Transverse colon (tissue), 4 donors: ENCODE measurements at regions not wholly inside any gene's neighbourhood (a gene's known extent, or its start where the extent isn't known, plus 50 kb on each side); places are given as distances from the start of the nearest gene placed in this dataset.

Experiments
- DNase-seq: peaks from one replicate; pipeline ENCODE4 v3.0.0-alpha.2; 2019
- H3K27ac ChIP-seq, 4 donors: fragments of 200-600 bp; sonication (generic); 2 replicates each; pipeline ENCODE4 v1.5.1; 2016 to 2018; ENCODE audit warnings: inconsistent platforms in 4 of 4
- H3K27me3 ChIP-seq: fragments of 200-600 bp; sonication (generic); 2 replicates; pipeline ENCODE4 v1.5.1; 2017; ENCODE audit warnings: inconsistent platforms
- H3K36me3 ChIP-seq, 4 donors: fragments of 200-600 bp; sonication (generic); 2 replicates each; pipeline ENCODE4 v1.5.1; 2017 to 2019; ENCODE audit warnings: inconsistent platforms in 4 of 4
- H3K4me1 ChIP-seq, 4 donors: fragments of 200-600 bp; sonication (generic); 2 replicates each; pipeline ENCODE4 v1.5.1; 2017 to 2020; ENCODE audit warnings: inconsistent platforms in 4 of 4
- H3K4me3 ChIP-seq, 4 donors: fragments of 200-600 bp; sonication (generic); 1 replicate in 1 of 4; 2 replicates in 3 of 4; pipeline versions ENCODE4 v1.5.1 to v1.6.1; 2017 to 2019; ENCODE audit warnings: inconsistent platforms in 4 of 4
- H3K9me3 ChIP-seq, 2 donors: fragments of 200-600 bp; sonication (generic); 2 replicates each; pipeline ENCODE4 v1.5.1; 2017 to 2019; ENCODE audit warnings: inconsistent platforms in 2 of 2
- CTCF ChIP-seq, 5 experiments: fragments of 200-600 bp in 3 of 5; fragments of 450-650 bp in 2 of 5; sonication (generic) in 3 of 5; IDR thresholded peaks; 1 replicate in 2 of 5; 2 replicates in 3 of 5; pipeline ENCODE4 v1.5.1; 2016 to 2017; ENCODE audit warnings: antibody characterized with exemption in 5 of 5, inconsistent platforms in 3 of 5, mild to moderate bottlenecking in 2 of 5, moderate library complexity in 1 of 5
- EP300 ChIP-seq: sonication (generic); formaldehyde crosslinking; IDR thresholded peaks from one replicate; pipeline ENCODE4 v1.6.1; 2017; ENCODE audit warnings: antibody characterized with exemption, low read depth
- POLR2A ChIP-seq: fragments of 450-650 bp; IDR thresholded peaks from one replicate; pipeline ENCODE4 v1.6.1; 2016; ENCODE audit warnings: antibody characterized with exemption, mild to moderate bottlenecking, moderate library complexity
- POLR2AphosphoS5 ChIP-seq, 3 donors: sonication (generic); formaldehyde crosslinking; IDR thresholded peaks; one replicate each; pipeline ENCODE4 v1.6.1; 2016; ENCODE audit warnings: antibody characterized with exemption in 3 of 3
- WGBS, 2 donors: methylation state at CpG; one replicate each; pipeline ENCODE4 v1.1.5; 2018; ENCODE audit warnings: low coverage in 1 of 2; 5-methylcytosine and 5-hydroxymethylcytosine counted together
- in situ Hi-C, 4 donors: fragments of 200-750 bp; cut with MboI; loops; one replicate each; pipeline versions ENCODE4 v1.15.0 to v1.15.1; 2017; ENCODE audit warnings: low sequenced_read_pairs in 3 of 4, low pct_ligation_motif_present in 1 of 4, low pct_unique_long_range_greater_than_20kb in 1 of 4
- intact Hi-C: fragments of 100-400 bp; cut with DNase I; formaldehyde crosslinking; loops from one replicate; pipeline ENCODE4 v1.15.1; 2023; ENCODE audit warnings: low total_unique reads

GRCh38 chrX:81662381-81662780 is 460.5 kb downstream of the SH3BGRL start:
- Histone ChIP-seq H3K36me3 (no peaks in the 10 kb centered on the region), H3K4me1 (no peaks in the 10 kb centered on the region), H3K4me3 (no peak overlapping the region), H3K27ac (no peak overlapping the region), H3K9me3 (no peaks in the 10 kb centered on the region), H3K27me3 (no peaks in the 10 kb centered on the region)
- in situ Hi-C loops (no loop called here), intact Hi-C loops (no loop called here)
- DNase-seq: no peak
- TF ChIP-seq POLR2AphosphoS5 (IDR thresholded peaks at IDR 0.05): no peak
- no peak for TF ChIP-seq POLR2A
- TF ChIP-seq CTCF (IDR thresholded peaks at IDR 0.05): no peak
- no peak for TF ChIP-seq EP300

GRCh38 chrX:81708487-81708886 is 506.6 kb downstream of the SH3BGRL start:
- Histone ChIP-seq H3K4me1 (no peaks in the 10 kb centered on the region), H3K27ac (no peak overlapping the region), H3K27me3 (no peaks in the 10 kb centered on the region), H3K36me3 (no peaks in the 10 kb centered on the region), H3K9me3 (no peaks in the 10 kb centered on the region), H3K4me3 (no peak overlapping the region)
- in situ Hi-C loops: no loop called here
- no peak for DNase-seq
- intact Hi-C loops: no loop called here
- 83% methylated on average over 3 of the region's 3 CpGs; no CpG with 5 or more reads in 1 of the 2 donors for WGBS, 2 donors
- TF ChIP-seq POLR2A (no peak), CTCF (IDR thresholded peaks at IDR 0.05) (no peak), EP300 (no peak), POLR2AphosphoS5 (IDR thresholded peaks at IDR 0.05) (no peak)

- WGBS, 2 donors: 77% methylated on average over 2 of the region's 2 CpGs; no CpG with 5 or more reads in 1 of the 2 donors
- H3K36me3 ChIP-seq: no peaks in the 10 kb centered on the region
Measured at GRCh38 chrX:81728622-81729021, 526.7 kb downstream of the SH3BGRL start.

GRCh38 chrX:81729269-81729777 is 527.4 kb downstream of the SH3BGRL start:
- Histone ChIP-seq H3K27ac (no peak overlapping the region), H3K4me1 (no peaks in the 10 kb centered on the region), H3K36me3 (no peaks in the 10 kb centered on the region), H3K9me3 (no peaks in the 10 kb centered on the region), H3K27me3 (no peaks in the 10 kb centered on the region), H3K4me3 (no peak overlapping the region)
- in situ Hi-C loops: no loop called here
- WGBS, 2 donors: 69% methylated on average over 4 of the region's 4 CpGs; no CpG with 5 or more reads in 1 of the 2 donors
- TF ChIP-seq CTCF (IDR thresholded peaks at IDR 0.05): no peak
- no peak for TF ChIP-seq POLR2A
- no peak for TF ChIP-seq EP300
- no peak for TF ChIP-seq POLR2AphosphoS5 (IDR thresholded peaks at IDR 0.05)
- intact Hi-C loops: no loop called here
- no peak for DNase-seq

More at GRCh38 chrX:81728622-81729021, 526.7 kb downstream of the SH3BGRL start:
- no peak for DNase-seq
- Histone ChIP-seq H3K27ac (no peak overlapping the region), H3K4me3 (no peak overlapping the region), H3K9me3 (no peaks in the 10 kb centered on the region), H3K4me1 (no peaks in the 10 kb centered on the region), H3K27me3 (no peaks in the 10 kb centered on the region)
- in situ Hi-C loops: no loop called here
- intact Hi-C loops: no loop called here
- TF ChIP-seq POLR2AphosphoS5 (IDR thresholded peaks at IDR 0.05) (no peak), EP300 (no peak), CTCF (IDR thresholded peaks at IDR 0.05) (no peak), POLR2A (no peak)
